Osteoblast (primary cell): ENCODE measurements at regions not wholly inside any gene's neighbourhood (a gene's known extent, or its start where the extent isn't known, plus 50 kb on each side); places are given as distances from the start of the nearest gene placed in this dataset.
"Not testable (repeated sequence)": the region's sequence is repeated elsewhere in the genome, so short reads cannot be mapped to it uniquely, and the experiment has no call there.

Source experiments
- DNase-seq: peaks from one replicate; pipeline ENCODE4 v3.0.0; 2011; ENCODE audit warnings: low spot score, mixed read lengths; ENCODE audit not compliant: insufficient read length; ENCODE audit errors: missing footprints
- H2AFZ ChIP-seq: 2 replicates; pipeline ENCODE4 v1.6.0; 2011; ENCODE audit warnings: mild to moderate bottlenecking, low read length
- H3K27ac ChIP-seq: 2 replicates; pipeline ENCODE4 v1.5.1; 2011; ENCODE audit warnings: mild to moderate bottlenecking, low read depth, low read length, moderate library complexity
- H3K27me3 ChIP-seq: 2 replicates; pipeline ENCODE4 v1.6.0; 2012; ENCODE audit warnings: mild to moderate bottlenecking, control low read depth, inconsistent platforms, low read length, moderate library complexity; ENCODE audit not compliant: insufficient read depth
- H3K36me3 ChIP-seq: 2 replicates; pipeline ENCODE4 v1.5.1; 2011; ENCODE audit warnings: mild to moderate bottlenecking, low read length, control low read depth, moderate library complexity; ENCODE audit not compliant: insufficient read depth
- H3K4me1 ChIP-seq: 2 replicates; pipeline ENCODE4 v1.5.1; 2011; ENCODE audit warnings: mild to moderate bottlenecking, low read length, control low read depth, moderate library complexity; ENCODE audit not compliant: insufficient read depth
- H3K4me2 ChIP-seq: 2 replicates; pipeline ENCODE4 v1.6.0; 2011; ENCODE audit warnings: mild to moderate bottlenecking, low read length; ENCODE audit not compliant: insufficient read depth
- H3K4me3 ChIP-seq: fragments of 200-600 bp; sonication (generic); 3 replicates; pipeline ENCODE4 v1.5.1; 2012; ENCODE audit warnings: mild to moderate bottlenecking, low read length, inconsistent platforms; ENCODE audit not compliant: insufficient read depth
- H3K79me2 ChIP-seq: 2 replicates; pipeline ENCODE4 v1.6.0; 2012; ENCODE audit warnings: mild to moderate bottlenecking, low read length, control low read depth, inconsistent platforms; ENCODE audit not compliant: insufficient read depth
- H3K9me3 ChIP-seq: 2 replicates; pipeline ENCODE4 v1.5.1; 2011; ENCODE audit warnings: low read depth, low read length, control low read depth
- H4K20me1 ChIP-seq: 2 replicates; pipeline ENCODE4 v1.6.0; 2012; ENCODE audit warnings: mild to moderate bottlenecking, low read length, control low read depth; ENCODE audit not compliant: insufficient read depth
- TF ChIP-seq, protein P1 (sequence below): IDR thresholded peaks from 2 replicates; pipeline ENCODE4 v1.5.1; 2011; ENCODE audit warnings: mild to moderate bottlenecking, low read depth, low read length, moderate library complexity; ENCODE audit errors: extremely low read depth

DNA sequence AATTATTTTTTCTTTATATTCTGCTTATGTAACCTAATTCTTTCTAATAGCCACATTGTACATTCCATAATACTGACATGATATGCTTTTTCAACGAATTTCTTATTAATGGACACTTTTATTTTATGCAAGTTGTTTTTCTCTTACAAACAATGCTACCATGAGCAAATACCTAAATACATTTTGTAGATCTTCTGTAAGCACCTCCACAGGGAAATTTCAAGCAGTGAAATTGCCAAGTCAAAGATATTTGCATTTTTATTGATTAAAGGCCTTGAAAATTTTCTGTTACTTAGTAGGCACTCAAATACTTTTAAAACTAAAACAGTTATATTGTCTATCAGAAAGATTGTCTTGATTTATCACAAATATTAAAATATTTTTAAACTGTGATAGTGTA, 79.6 kb upstream of the C3orf49 start:
- DNase-seq: no peak

DNA sequence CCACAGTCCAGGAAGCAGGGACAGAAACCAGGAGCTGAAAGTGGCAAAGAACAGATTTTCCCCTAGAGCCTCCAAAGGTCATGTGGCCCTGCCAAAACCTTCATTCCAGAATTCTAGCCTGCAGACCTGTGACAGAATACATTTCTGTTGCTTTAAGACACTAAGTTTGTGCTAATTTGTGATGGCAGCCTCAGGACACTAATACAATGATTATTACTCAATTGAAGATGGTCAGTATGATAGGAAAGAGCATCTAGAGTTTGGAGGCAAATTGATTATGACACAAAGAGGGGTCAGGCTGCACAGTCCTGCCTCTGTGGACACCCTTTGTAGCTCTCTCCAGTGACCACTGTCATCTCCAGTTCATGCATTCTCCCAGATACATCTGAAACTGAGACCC, 79.0 kb upstream of the C3orf49 start:
- Histone ChIP-seq H2AFZ (no peak overlapping the region), H3K4me3 (no peak overlapping the region), H3K4me1 (no peaks in the 10 kb centered on the region), H3K27me3 (peaks cover 3% of the 10 kb centered on the region), H3K79me2 (no peaks in the 10 kb centered on the region), H3K9me3 (no peaks in the 10 kb centered on the region), H3K4me2 (no peak overlapping the region), H3K27ac (no peak overlapping the region), H4K20me1 (no peaks in the 10 kb centered on the region), H3K36me3 (no peaks in the 10 kb centered on the region)
- TF ChIP-seq, protein P1, sequence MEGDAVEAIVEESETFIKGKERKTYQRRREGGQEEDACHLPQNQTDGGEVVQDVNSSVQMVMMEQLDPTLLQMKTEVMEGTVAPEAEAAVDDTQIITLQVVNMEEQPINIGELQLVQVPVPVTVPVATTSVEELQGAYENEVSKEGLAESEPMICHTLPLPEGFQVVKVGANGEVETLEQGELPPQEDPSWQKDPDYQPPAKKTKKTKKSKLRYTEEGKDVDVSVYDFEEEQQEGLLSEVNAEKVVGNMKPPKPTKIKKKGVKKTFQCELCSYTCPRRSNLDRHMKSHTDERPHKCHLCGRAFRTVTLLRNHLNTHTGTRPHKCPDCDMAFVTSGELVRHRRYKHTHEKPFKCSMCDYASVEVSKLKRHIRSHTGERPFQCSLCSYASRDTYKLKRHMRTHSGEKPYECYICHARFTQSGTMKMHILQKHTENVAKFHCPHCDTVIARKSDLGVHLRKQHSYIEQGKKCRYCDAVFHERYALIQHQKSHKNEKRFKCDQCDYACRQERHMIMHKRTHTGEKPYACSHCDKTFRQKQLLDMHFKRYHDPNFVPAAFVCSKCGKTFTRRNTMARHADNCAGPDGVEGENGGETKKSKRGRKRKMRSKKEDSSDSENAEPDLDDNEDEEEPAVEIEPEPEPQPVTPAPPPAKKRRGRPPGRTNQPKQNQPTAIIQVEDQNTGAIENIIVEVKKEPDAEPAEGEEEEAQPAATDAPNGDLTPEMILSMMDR: no peak
- DNase-seq: no peak

More for the DNA sequence above, 79.6 kb upstream of the C3orf49 start:
- H3K36me3 ChIP-seq: no peaks in the 10 kb centered on the region
- TF ChIP-seq, protein P1: no peak
- no peaks in the 10 kb centered on the region for H3K4me1 ChIP-seq
- H4K20me1 ChIP-seq: no peaks in the 10 kb centered on the region
- H3K4me3 ChIP-seq: no peak overlapping the region
- H3K4me2 ChIP-seq: no peak overlapping the region
- H3K27me3 ChIP-seq: peaks cover 3% of the 10 kb centered on the region
- H3K9me3 ChIP-seq: no peaks in the 10 kb centered on the region
- no peak overlapping the region for H3K27ac ChIP-seq
- H3K79me2 ChIP-seq: no peaks in the 10 kb centered on the region
- no peak overlapping the region for H2AFZ ChIP-seq

DNA sequence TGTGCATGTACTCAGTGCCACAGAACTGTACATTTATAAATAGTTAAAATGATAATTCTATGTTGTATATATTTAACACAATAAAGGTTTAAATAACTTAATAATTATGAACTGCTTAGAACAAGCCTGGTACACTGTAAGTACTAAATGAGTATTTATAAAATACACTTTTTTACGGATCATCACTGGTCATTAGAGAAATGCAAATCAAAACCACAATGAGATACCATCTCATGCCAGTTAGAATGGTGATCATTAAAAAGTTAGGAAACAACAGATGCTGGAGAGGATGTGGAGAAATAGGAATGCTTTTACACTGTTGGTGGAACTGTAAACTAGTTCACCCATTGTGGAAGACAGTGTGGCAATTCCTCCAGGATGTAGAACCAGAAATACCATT, 74.4 kb upstream of the C3orf49 start:
- not testable (repeated sequence) for H3K27ac ChIP-seq, DNase-seq, H3K4me2 ChIP-seq, H3K36me3 ChIP-seq, H3K4me3 ChIP-seq, H3K79me2 ChIP-seq, H3K4me1 ChIP-seq, H4K20me1 ChIP-seq, H3K9me3 ChIP-seq, H3K27me3 ChIP-seq, H2AFZ ChIP-seq

DNA sequence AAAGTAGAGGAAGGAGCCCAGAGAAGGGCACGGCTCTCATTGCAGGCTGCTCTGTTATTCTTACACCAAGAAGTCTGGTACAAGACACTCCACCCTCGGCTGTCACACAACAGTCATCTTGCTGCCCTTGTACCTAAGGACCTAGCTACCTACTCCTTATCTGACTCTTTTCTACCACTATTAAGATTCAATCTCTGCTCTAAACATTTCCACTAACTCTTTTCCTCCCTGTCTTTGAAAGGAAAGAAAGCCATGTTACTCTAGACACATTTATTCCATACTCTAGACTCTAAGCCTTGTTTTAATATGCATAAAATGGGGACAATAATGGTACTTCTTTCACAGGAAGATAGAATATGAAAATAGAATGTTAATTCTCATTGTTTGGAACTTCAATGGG, 73.3 kb upstream of the C3orf49 start:
- no peaks in the 10 kb centered on the region for H3K9me3 ChIP-seq
- no peaks in the 10 kb centered on the region for H3K27me3 ChIP-seq
- H3K4me2 ChIP-seq: no peak overlapping the region
- TF ChIP-seq, protein P1: no peak
- no peak overlapping the region for H3K4me3 ChIP-seq
- DNase-seq: no peak
- no peak overlapping the region for H2AFZ ChIP-seq
- H3K36me3 ChIP-seq: no peaks in the 10 kb centered on the region
- no peaks in the 10 kb centered on the region for H3K4me1 ChIP-seq
- H3K27ac ChIP-seq: no peak overlapping the region
- no peaks in the 10 kb centered on the region for H4K20me1 ChIP-seq
- no peaks in the 10 kb centered on the region for H3K79me2 ChIP-seq

DNA sequence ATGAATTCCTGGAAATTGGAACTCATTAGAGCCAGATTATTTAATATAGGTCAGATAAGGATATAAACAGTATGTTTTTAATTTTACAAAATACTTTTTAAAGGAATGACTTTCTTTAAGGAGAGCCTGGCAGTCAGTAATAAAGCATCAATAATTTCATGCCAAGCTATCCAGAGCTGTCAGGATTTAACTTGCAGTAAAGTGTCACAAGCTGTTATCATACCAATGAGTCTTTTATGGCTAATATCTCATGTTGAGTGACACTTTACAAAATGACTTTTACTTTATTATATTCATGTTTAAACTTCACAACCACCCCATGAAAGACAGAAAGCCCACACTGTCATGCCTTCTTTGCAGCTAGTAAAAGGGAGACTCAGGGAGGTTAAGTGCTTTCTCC, 72.9 kb upstream of the C3orf49 start:
- H3K36me3 ChIP-seq: no peaks in the 10 kb centered on the region
- H3K27ac ChIP-seq: no peak overlapping the region
- no peak overlapping the region for H3K4me2 ChIP-seq
- no peak overlapping the region for H2AFZ ChIP-seq
- no peaks in the 10 kb centered on the region for H4K20me1 ChIP-seq
- no peaks in the 10 kb centered on the region for H3K79me2 ChIP-seq
- H3K4me3 ChIP-seq: no peak overlapping the region
- no peaks in the 10 kb centered on the region for H3K4me1 ChIP-seq
- no peaks in the 10 kb centered on the region for H3K9me3 ChIP-seq
- no peak for DNase-seq
- no peaks in the 10 kb centered on the region for H3K27me3 ChIP-seq
- TF ChIP-seq, protein P1: no peak
